Stomach (tissue), 4 donors: ENCODE measurements at regions not wholly inside any gene's neighbourhood (a gene's known extent, or its start where the extent isn't known, plus 50 kb on each side); places are given as distances from the start of the nearest gene placed in this dataset.

ENCODE experiments used
- CTCF ChIP-seq, 7 experiments: fragments of 450-650 bp in 4 of 7; fragments of 200-600 bp in 3 of 7; sonication (generic) in 3 of 7; IDR thresholded peaks; one replicate each; pipeline ENCODE4 v1.5.1; 2016 to 2019; ENCODE audit warnings: antibody characterized with exemption in 7 of 7, control low read depth in 2 of 7, mild to moderate bottlenecking in 1 of 7
- POLR2A ChIP-seq, 4 donors: fragments of 450-650 bp; IDR thresholded peaks; one replicate each; pipeline ENCODE4 v1.6.1; 2016; ENCODE audit warnings: antibody characterized with exemption in 4 of 4, control low read depth in 2 of 4, mild to moderate bottlenecking in 1 of 4, moderate library complexity in 1 of 4

GRCh38 chr11:134583397-134583990 lies 171.5 kb upstream of the B3GAT1 start:
- TF ChIP-seq CTCF (IDR thresholded peaks at IDR 0.05) (no peak), POLR2A (IDR thresholded peaks at IDR 0.05) (no peak)
